ENCODE measurements at regions not wholly inside any gene's neighbourhood (a gene's known extent, or its start where the extent isn't known, plus 50 kb on each side); places are given as distances from the start of the nearest gene placed in this dataset.

GRCh38 chr3:38968891-38969290, 82.9 kb downstream of the SCN11A start:
- H3K27me3 ChIP-seq (ENCODE audit: control insufficient read depth, insufficient read depth, low read length) = no peaks in the 10 kb centered on the region
- in situ Hi-C loops (cut with HindIII; ENCODE audit: low pct_unique_long_range_greater_than_20kb, low sequenced_read_pairs) (no loop called here), intact Hi-C loops (cut with micrococcal nuclease; ENCODE audit: unreplicated experiment) (no loop called here)
- no peaks in the 10 kb centered on the region for H3K36me3 ChIP-seq (ENCODE audit: control insufficient read depth, insufficient read depth, low read length)
- H3K9me3 ChIP-seq (ENCODE audit: control insufficient read depth, insufficient read depth, low read depth, low read length) = no peaks in the 10 kb centered on the region
- ATAC-seq (no peak), DNase-seq (ENCODE audit: low read depth, low spot score) (no peak)
- H3K4me3 ChIP-seq (ENCODE audit: low read depth in 2 of 2, low read length in 2 of 2) = no peak overlapping the region
- no peak for TF ChIP-seq CTCF (IDR thresholded peaks at IDR 0.05)
- no peak for TF ChIP-seq SIN3A (IDR thresholded peaks at IDR 0.05; ENCODE audit: borderline replicate concordance, insufficient read depth, low read depth, low read length)
- no peak for TF ChIP-seq REST (IDR thresholded peaks at IDR 0.05; ENCODE audit: insufficient read depth in 1 of 2, low read depth in 2 of 2, low read length in 1 of 2)
- no peak for TF ChIP-seq POLR2AphosphoS5 (IDR thresholded peaks at IDR 0.05; ENCODE audit: low read depth, low read length)
- no peak for TF ChIP-seq TCF7L2 (IDR thresholded peaks at IDR 0.05; ENCODE audit: low read depth, low read length)
- ChIA-PET CTCF (no interaction called here), POLR2A (no interaction called here)
- no peaks in the 10 kb centered on the region for H3K4me1 ChIP-seq (ENCODE audit: control insufficient read depth, insufficient read depth, low read length)
- BruUV-seq (replicated peaks) = no TSS peak
- no peak overlapping the region for H3K27ac ChIP-seq (ENCODE audit: low read length)

- Histone ChIP-seq H3K27me3 (ENCODE audit: control insufficient read depth, insufficient read depth, low read length) (no peaks in the 10 kb centered on the region), H3K27ac (ENCODE audit: low read length) (no peak overlapping the region), H3K4me1 (ENCODE audit: control insufficient read depth, insufficient read depth, low read length) (no peaks in the 10 kb centered on the region), H3K4me3 (ENCODE audit: low read depth in 2 of 2, low read length in 2 of 2) (no peak overlapping the region), H3K9me3 (ENCODE audit: control insufficient read depth, insufficient read depth, low read depth, low read length) (no peaks in the 10 kb centered on the region), H3K36me3 (ENCODE audit: control insufficient read depth, insufficient read depth, low read length) (no peaks in the 10 kb centered on the region)
- ATAC-seq (no peak), DNase-seq (ENCODE audit: low read depth, low spot score) (no peak)
- TF ChIP-seq SIN3A (IDR thresholded peaks at IDR 0.05; ENCODE audit: borderline replicate concordance, insufficient read depth, low read depth, low read length) (no peak), CTCF (IDR thresholded peaks at IDR 0.05) (no peak), TCF7L2 (IDR thresholded peaks at IDR 0.05; ENCODE audit: low read depth, low read length) (no peak), REST (IDR thresholded peaks at IDR 0.05; ENCODE audit: insufficient read depth in 1 of 2, low read depth in 2 of 2, low read length in 1 of 2) (no peak), POLR2AphosphoS5 (IDR thresholded peaks at IDR 0.05; ENCODE audit: low read depth, low read length) (no peak)
- in situ Hi-C loops (cut with HindIII; ENCODE audit: low pct_unique_long_range_greater_than_20kb, low sequenced_read_pairs) = no loop called here
- ChIA-PET POLR2A (no interaction called here), CTCF (no interaction called here)
- no TSS peak for BruUV-seq (replicated peaks)
- intact Hi-C loops (cut with micrococcal nuclease; ENCODE audit: unreplicated experiment) = no loop called here
These were observed 83.3 kb downstream of the SCN11A start for GRCh38 chr3:38968403-38968802.
